NCI-H2171 (cell line): ENCODE measurements at regions not wholly inside any gene's neighbourhood (a gene's known extent, or its start where the extent isn't known, plus 50 kb on each side); places are given as distances from the start of the nearest gene placed in this dataset.

Experiments used
- DNase-seq: peaks from one replicate; lab custom pipeline; 2025; lab: John Stamatoyannopoulos, UW

- DNase-seq, result no peak
These were observed 376.2 kb downstream of the GXYLT1 start for GRCh38 chr12:41768456-41768855.

- no peak for DNase-seq
These were observed 382.0 kb downstream of the GXYLT1 start for GRCh38 chr12:41762691-41763090.

- DNase-seq, result no peak
These were observed 399.1 kb downstream of the GXYLT1 start for GRCh38 chr12:41745593-41745992.

- no peak for DNase-seq
These were observed 400.8 kb downstream of the GXYLT1 start for GRCh38 chr12:41743835-41744234.

GRCh38 chr12:41739066-41739465 is 405.6 kb downstream of the GXYLT1 start:
- DNase-seq, result no peak

- no peak for DNase-seq
These were observed 407.3 kb downstream of the GXYLT1 start for GRCh38 chr12:41737423-41737822.

- no peak for DNase-seq
These were observed 408.2 kb downstream of the GXYLT1 start for GRCh38 chr12:41736436-41736835.

GRCh38 chr12:41731691-41732090 is 413.0 kb downstream of the GXYLT1 start:
- no peak for DNase-seq

GRCh38 chr12:41731061-41731460 is 413.6 kb downstream of the GXYLT1 start:
- no peak for DNase-seq

- DNase-seq, result no peak
These were observed 420.5 kb downstream of the GXYLT1 start for GRCh38 chr12:41724216-41724615.

- DNase-seq, result no peak
These were observed 425.5 kb downstream of the GXYLT1 start for GRCh38 chr12:41719214-41719613.

- no peak for DNase-seq
These were observed 429.4 kb downstream of the GXYLT1 start for GRCh38 chr12:41715256-41715655.

GRCh38 chr12:41709463-41710285 is 435.0 kb downstream of the GXYLT1 start:
- no peak for DNase-seq

GRCh38 chr12:41709012-41709411 is 435.7 kb downstream of the GXYLT1 start:
- DNase-seq, result no peak

- DNase-seq, result no peak
These were observed 438.3 kb downstream of the GXYLT1 start for GRCh38 chr12:41706376-41706775.

- DNase-seq, result no peak
These were observed 442.6 kb downstream of the GXYLT1 start for GRCh38 chr12:41701943-41702601.

- no peak for DNase-seq
These were observed 443.7 kb downstream of the GXYLT1 start for GRCh38 chr12:41700940-41701339.

GRCh38 chr12:41699658-41700057 is 445.0 kb downstream of the GXYLT1 start:
- DNase-seq, result no peak

- DNase-seq, result no peak
These were observed 447.5 kb downstream of the GXYLT1 start for GRCh38 chr12:41697161-41697560.

GRCh38 chr12:41684997-41685396 is 459.7 kb downstream of the GXYLT1 start:
- DNase-seq, result no peak

GRCh38 chr12:41683513-41684240 is 461.0 kb downstream of the GXYLT1 start:
- no peak for DNase-seq

GRCh38 chr12:41683023-41683422 is 461.7 kb downstream of the GXYLT1 start:
- DNase-seq, result no peak

GRCh38 chr12:41681898-41682297 is 462.8 kb downstream of the GXYLT1 start:
- DNase-seq, result no peak
